H1 (cell line): ENCODE measurements at regions not wholly inside any gene's neighbourhood (a gene's known extent, or its start where the extent isn't known, plus 50 kb on each side); places are given as distances from the start of the nearest gene placed in this dataset.

ENCODE experiments used
- CTCF ChIA-PET: fragments of 300-600 bp; sonication (Branson Sonifier 250); formaldehyde crosslinking; loops from one replicate; lab custom pipeline; 2021; ENCODE audit not compliant: partially characterized antibody; lab: Charles Lee
- POLR2A ChIA-PET: fragments of 300-600 bp; sonication (Branson Sonifier 250); formaldehyde crosslinking; loops from one replicate; lab custom pipeline; 2021; ENCODE audit warnings: inconsistent platforms; ENCODE audit not compliant: partially characterized antibody; lab: Charles Lee
- DNase-seq, 2 experiments: peaks; one replicate each; pipeline versions ENCODE4 v3.0.0 to v3.0.0-alpha.2; 2010 to 2022; ENCODE audit warnings: low spot score in 2 of 2, low read depth in 1 of 2, mixed read lengths in 1 of 2
- FAIRE-seq: peaks from 2 replicates; lab custom pipeline; 2011; peaks lifted over from hg19 to GRCh38; lab: Jason Lieb, UNC
- H2AFZ ChIP-seq: 2 replicates; pipeline ENCODE4 v1.8.1; 2012; ENCODE audit warnings: low read length, inconsistent platforms
- H2AK5ac ChIP-seq: 2 replicates; pipeline ENCODE4 v1.6.1; 2013; ENCODE audit warnings: low read depth, low read length
- H2BK120ac ChIP-seq: replicated peaks from 2 replicates; pipeline ENCODE3; 2013; ENCODE audit warnings: low read depth, low read length, inconsistent platforms
- H2BK12ac ChIP-seq: 2 replicates; pipeline ENCODE4 v1.6.1; 2013; ENCODE audit warnings: low read depth, low read length
- H2BK15ac ChIP-seq: 2 replicates; pipeline ENCODE4 v1.6.1; 2013; ENCODE audit warnings: low read length
- H2BK20ac ChIP-seq: 2 replicates; pipeline ENCODE4 v1.6.1; 2013; ENCODE audit warnings: low read length
- H2BK5ac ChIP-seq: 2 replicates; pipeline ENCODE4 v1.6.1; 2013; ENCODE audit warnings: low read depth, low read length
- H3K14ac ChIP-seq: 2 replicates; pipeline ENCODE4 v1.6.1; 2013; ENCODE audit warnings: inconsistent platforms; ENCODE audit not compliant: insufficient read length
- H3K18ac ChIP-seq: 2 replicates; pipeline ENCODE4 v1.6.1; 2013; ENCODE audit warnings: low read length; ENCODE audit errors: extremely low read depth
- H3K23ac ChIP-seq: 2 replicates; pipeline ENCODE4 v1.6.1; 2013; ENCODE audit warnings: inconsistent platforms; ENCODE audit not compliant: insufficient read length
- H3K23me2 ChIP-seq: 2 replicates; pipeline ENCODE4 v1.6.1; 2013; ENCODE audit warnings: low read depth, low read length
- H3K27ac ChIP-seq: 2 replicates; pipeline ENCODE4 v1.6.1; 2011; ENCODE audit warnings: low read depth, low read length, inconsistent platforms
- H3K27me3 ChIP-seq, 4 experiments: replicated peaks in 1 of 4; 1 replicate in 1 of 4; 2 replicates in 3 of 4; pipeline versions ENCODE4 v1.6.1 to v1.8.1; 2011 to 2013; ENCODE audit warnings: low read length in 3 of 4, mild to moderate bottlenecking in 3 of 4, inconsistent platforms in 2 of 4, mixed read lengths in 2 of 4, moderate library complexity in 1 of 4; ENCODE audit not compliant: control insufficient read depth in 3 of 4, insufficient read depth in 3 of 4; ENCODE audit errors: extremely low read depth in 1 of 4
- H3K36me3 ChIP-seq, 4 experiments: 2 replicates each; pipeline versions ENCODE4 v1.6.1 to v1.8.1; 2011 to 2013; ENCODE audit warnings: mild to moderate bottlenecking in 4 of 4, low read length in 3 of 4, moderate library complexity in 2 of 4, control low read depth in 1 of 4, inconsistent platforms in 1 of 4; ENCODE audit not compliant: insufficient read depth in 4 of 4, control insufficient read depth in 2 of 4
- H3K4ac ChIP-seq: replicated peaks from 2 replicates; pipeline ENCODE3; 2013; ENCODE audit warnings: low read length, low read depth, mixed read lengths, inconsistent platforms; ENCODE audit not compliant: insufficient read length
- H3K4me1 ChIP-seq, 4 experiments: replicated peaks in 1 of 4; 1 replicate in 1 of 4; 2 replicates in 3 of 4; pipeline versions ENCODE4 v1.6.1 to v1.8.1; 2011 to 2013; ENCODE audit warnings: low read length in 3 of 4, inconsistent platforms in 2 of 4, mixed read lengths in 1 of 4; ENCODE audit not compliant: insufficient read depth in 4 of 4, control insufficient read depth in 3 of 4
- H3K4me2 ChIP-seq, 2 experiments: 2 replicates each; pipeline versions ENCODE4 v1.6.1 to v1.8.1; 2011 to 2013; ENCODE audit warnings: low read depth in 2 of 2, low read length in 2 of 2, control low read depth in 1 of 2, inconsistent platforms in 1 of 2, mild to moderate bottlenecking in 1 of 2; ENCODE audit not compliant: insufficient read depth in 1 of 2
- H3K4me3 ChIP-seq, 4 experiments: fragments of 200-600, 300-600 bp in 1 of 4; sonication (generic), shearing (Covaris generic), sonication (Bioruptor Twin) in 1 of 4; 2 replicates each; pipeline versions ENCODE4 v1.5.1 to v1.8.1; 2011 to 2016; ENCODE audit warnings: low read length in 4 of 4, low read depth in 3 of 4, control low read depth in 2 of 4, inconsistent platforms in 2 of 4, mild to moderate bottlenecking in 2 of 4, mixed read lengths in 1 of 4, moderate library complexity in 1 of 4; ENCODE audit not compliant: insufficient read depth in 2 of 4; ENCODE audit errors: extremely low read depth in 1 of 4
- H3K56ac ChIP-seq: replicated peaks from 2 replicates; pipeline ENCODE3; 2013; ENCODE audit warnings: low read depth, mild to moderate bottlenecking, mixed read lengths, low read length, inconsistent platforms; ENCODE audit not compliant: insufficient read length
- H3K79me1 ChIP-seq: 2 replicates; pipeline ENCODE4 v1.6.1; 2013; ENCODE audit warnings: low read depth, low read length, control low read depth
- H3K79me2 ChIP-seq, 2 experiments: 2 replicates each; pipeline versions ENCODE4 v1.6.1 to v1.8.1; 2012 to 2013; ENCODE audit warnings: low read length in 2 of 2, mild to moderate bottlenecking in 2 of 2, inconsistent platforms in 1 of 2; ENCODE audit not compliant: insufficient read depth in 2 of 2, control insufficient read depth in 1 of 2
- H3K9ac ChIP-seq, 4 experiments: replicated peaks in 1 of 4; 1 replicate in 1 of 4; 2 replicates in 3 of 4; pipeline versions ENCODE4 v1.6.1 to v1.8.1; 2011 to 2013; ENCODE audit warnings: low read depth in 3 of 4, low read length in 3 of 4, control low read depth in 2 of 4, mild to moderate bottlenecking in 2 of 4, moderate library complexity in 2 of 4, inconsistent platforms in 1 of 4; ENCODE audit errors: extremely low read depth in 1 of 4
- H3K9me3 ChIP-seq, 2 experiments: 2 replicates each; pipeline versions ENCODE4 v1.6.1 to v1.8.1; 2012 to 2013; ENCODE audit warnings: mild to moderate bottlenecking in 2 of 2, moderate library complexity in 2 of 2, control low read depth in 1 of 2, inconsistent platforms in 1 of 2, low read depth in 1 of 2, low read length in 1 of 2, mixed read lengths in 1 of 2; ENCODE audit not compliant: insufficient read depth in 2 of 2
- H4K20me1 ChIP-seq, 2 experiments: replicated peaks in 1 of 2; 2 replicates each; pipeline versions ENCODE3 to v1.8.1; 2011 to 2013; ENCODE audit warnings: inconsistent platforms in 2 of 2, low read length in 2 of 2, mild to moderate bottlenecking in 1 of 2; ENCODE audit not compliant: insufficient read depth in 2 of 2, control insufficient read depth in 1 of 2
- H4K5ac ChIP-seq: 2 replicates; pipeline ENCODE4 v1.6.1; 2013; ENCODE audit warnings: low read length, low read depth, mixed read lengths, inconsistent platforms; ENCODE audit not compliant: insufficient read length
- H4K8ac ChIP-seq: 2 replicates; pipeline ENCODE4 v1.8.0; 2013; ENCODE audit warnings: mild to moderate bottlenecking, moderate library complexity, low read length, inconsistent platforms; ENCODE audit not compliant: insufficient read depth; ENCODE audit errors: extremely low read depth
- H4K91ac ChIP-seq: replicated peaks from 2 replicates; pipeline ENCODE3; 2013; ENCODE audit warnings: low read length, mixed read lengths, inconsistent platforms; ENCODE audit not compliant: insufficient read length
- CBX8 ChIP-seq: fragments of 300-800, 300-1000 bp; sonication (generic); IDR thresholded peaks from 2 replicates; pipeline ENCODE4 v1.7.1; 2016; ENCODE audit warnings: low read depth, low read length, borderline replicate concordance
- E2F6 ChIP-seq: IDR thresholded peaks from 2 replicates; pipeline ENCODE4 v1.6.1; 2012; ENCODE audit warnings: inconsistent platforms
- GABPA ChIP-seq: IDR thresholded peaks from 2 replicates; pipeline ENCODE4 v1.6.1; 2011; ENCODE audit warnings: mild to moderate bottlenecking, low read length, moderate library complexity, borderline replicate concordance; ENCODE audit not compliant: insufficient read depth
- GTF2F1 ChIP-seq: IDR thresholded peaks from 2 replicates; pipeline ENCODE4 v1.6.1; 2012; ENCODE audit warnings: low read depth, low read length, improper control_type of control experiment, borderline replicate concordance
- HDAC2 ChIP-seq, 2 experiments: fragments of 300-600 bp in 1 of 2; sonication (generic) in 1 of 2; IDR thresholded peaks; 2 replicates each; pipeline ENCODE4 v1.6.1; 2011 to 2012; ENCODE audit warnings: low read depth in 2 of 2, low read length in 2 of 2, mild to moderate bottlenecking in 2 of 2, moderate library complexity in 2 of 2, borderline replicate concordance in 1 of 2, inconsistent platforms in 1 of 2
- KDM4A ChIP-seq: IDR thresholded peaks from one replicate; pipeline ENCODE4 v1.7.1; 2012; ENCODE audit warnings: low read depth, mild to moderate bottlenecking, moderate library complexity, low read length, inconsistent platforms; ENCODE audit not compliant: severe bottlenecking
- MAFK ChIP-seq: IDR thresholded peaks from 2 replicates; pipeline ENCODE4 v1.6.1; 2012; ENCODE audit warnings: low read depth, mild to moderate bottlenecking, improper control_type of control experiment, low read length
- PHF8 ChIP-seq: fragments of 200-600 bp; sonication (generic); conservative IDR thresholded peaks from 2 replicates; pipeline ENCODE4 v1.7.1; 2012; ENCODE audit warnings: low read depth, mild to moderate bottlenecking, inconsistent platforms, low read length, moderate library complexity
- RXRA ChIP-seq: IDR thresholded peaks from 2 replicates; pipeline ENCODE4 v1.6.1; 2011; ENCODE audit warnings: low read depth, mild to moderate bottlenecking, low read length, moderate library complexity; ENCODE audit not compliant: insufficient read depth
- SAP30 ChIP-seq: fragments of 300-600 bp; sonication (generic); IDR thresholded peaks from 2 replicates; pipeline ENCODE4 v1.7.1; 2012; ENCODE audit warnings: low read length, moderate library complexity, mild to moderate bottlenecking, inconsistent platforms; ENCODE audit not compliant: insufficient read depth, insufficient replicate concordance
- SIN3A ChIP-seq, 2 experiments: IDR thresholded peaks in 1 of 2; conservative IDR thresholded peaks in 1 of 2; 2 replicates each; pipeline ENCODE4 v1.6.1; 2011 to 2012; ENCODE audit warnings: low read length in 2 of 2, improper control_type of control experiment in 1 of 2, low read depth in 1 of 2, mild to moderate bottlenecking in 1 of 2
- TAF1 ChIP-seq: IDR thresholded peaks from 2 replicates; pipeline ENCODE4 v1.6.1; 2011; ENCODE audit warnings: mild to moderate bottlenecking, low read depth, low read length
- WGBS, 2 experiments: shearing (Covaris generic) in 1 of 2; methylation state at CpG; one replicate each; pipeline versions ENCODE4 v1.1.6 to v1.1.7; 2013 to 2015; ENCODE audit warnings: low lambda C conversion rate in 2 of 2, mixed read lengths in 2 of 2, inconsistent platforms in 1 of 2, low coverage in 1 of 2, missing lambda C conversion rate in 1 of 2; ENCODE audit not compliant: insufficient replicate concordance in 2 of 2, insufficient coverage in 1 of 2, insufficient read length in 1 of 2; ENCODE audit errors: extremely low coverage in 1 of 2, missing lambda C conversion rate in 1 of 2; 5-methylcytosine and 5-hydroxymethylcytosine counted together

- no peak for DNase-seq
- H3K27me3 ChIP-seq = no peaks in the 10 kb centered on the region
- no peaks in the 10 kb centered on the region for H4K20me1 ChIP-seq
- H4K91ac ChIP-seq = no peak overlapping the region
- no peak overlapping the region for H3K4ac ChIP-seq
- H2BK15ac ChIP-seq = no peak overlapping the region
- no peak overlapping the region for H3K27ac ChIP-seq
- no peaks in the 10 kb centered on the region for H3K36me3 ChIP-seq
- H2AK5ac ChIP-seq = no peak overlapping the region; the same call in 1 of the 2 replicates
- H3K4me1 ChIP-seq = peaks cover 0 to 4% (median 1%) of the 10 kb centered on the region in 4 experiments; a peak in 3 of 7 replicates
- H3K4me3 ChIP-seq = no peak overlapping the region
- H2AFZ ChIP-seq = no peak overlapping the region
- H3K18ac ChIP-seq = no peak overlapping the region; the same call in 1 of the 2 replicates
- no peak for FAIRE-seq
- H2BK20ac ChIP-seq = peak overlapping the region; percentile 55; the same call in 1 of the 2 replicates
- H3K23me2 ChIP-seq = no peaks in the 10 kb centered on the region
- H3K23ac ChIP-seq = no peak overlapping the region
- POLR2A ChIA-PET = interaction anchor here (0.8 kb wide), 2 partner anchors 9 to 16 kb away, joined by 3 read pairs; no protein-coding TSS in a partner anchor
- H3K9ac ChIP-seq = no peak overlapping the region
- H3K56ac ChIP-seq = no peak overlapping the region
- H2BK5ac ChIP-seq = 0 out of 2 replicates have a peak overlapping the region, but pooled peaks have one; percentile 66
- WGBS, 2 experiments = 93% methylated on average over 1 of the region's 1 CpG; no CpG with 5 or more reads in 1 of the 2 experiments
- CTCF ChIA-PET = interaction anchor here (1.0 to 1.2 kb wide), 3 partner anchors 18 to 399 kb away, joined by 3 read pairs; no protein-coding TSS in a partner anchor
- H4K8ac ChIP-seq = no peak overlapping the region
- no peak overlapping the region for H4K5ac ChIP-seq
- no peak overlapping the region for H3K4me2 ChIP-seq
- no peaks in the 10 kb centered on the region for H3K9me3 ChIP-seq
- peak overlapping the region; percentile 55; the same call in 1 of the 2 replicates for H2BK12ac ChIP-seq
- no peaks in the 10 kb centered on the region for H3K79me1 ChIP-seq
- no peaks in the 10 kb centered on the region for H3K79me2 ChIP-seq
- H3K14ac ChIP-seq = no peak overlapping the region
- no peak overlapping the region for H2BK120ac ChIP-seq
- TF ChIP-seq PHF8 (no peak), MAFK (no peak), RXRA (no peak), HDAC2 (IDR thresholded peaks at IDR 0.05; ENCODE audit: borderline replicate concordance in 1 of 2, low read depth in 2 of 2, low read length in 2 of 2) (no peak), TAF1 (no peak), GABPA (no peak), E2F6 (no peak), GTF2F1 (no peak), SIN3A (conservative IDR thresholded peaks at IDR 0.05 in 1 of 2, IDR thresholded peaks at IDR 0.05 in 1 of 2; ENCODE audit: low read depth in 1 of 2, low read length in 2 of 2) (no peak), KDM4A (no peak), CBX8 (no peak), SAP30 (no peak)
Measured at GRCh38 chr16:87108941-87109340, 208.3 kb downstream of the C16orf95 start.
